Peyer's patch (tissue), 4 donors: ENCODE measurements at regions not wholly inside any gene's neighbourhood (a gene's known extent, or its start where the extent isn't known, plus 50 kb on each side); places are given as distances from the start of the nearest gene placed in this dataset.

Experiments
- DNase-seq, 3 donors: peaks; one replicate each; pipeline ENCODE4 v3.0.0-alpha.2; 2017 to 2019
- H3K27ac ChIP-seq, 4 donors: fragments of 200-600 bp; sonication (generic); one replicate each; pipeline ENCODE4 v1.5.1; 2016 to 2019
- H3K27me3 ChIP-seq, 2 donors: fragments of 200-600 bp; sonication (generic); one replicate each; pipeline ENCODE4 v1.5.1; 2019
- H3K36me3 ChIP-seq, 3 donors: fragments of 200-600 bp; sonication (generic); one replicate each; pipeline ENCODE4 v1.5.1; 2016 to 2019
- H3K4me1 ChIP-seq, 4 donors: fragments of 200-600 bp; sonication (generic); one replicate each; pipeline ENCODE4 v1.5.1; 2016 to 2019
- H3K4me3 ChIP-seq, 4 donors: fragments of 200-600 bp; sonication (generic); 1 replicate in 3 of 4; 2 replicates in 1 of 4; pipeline ENCODE4 v1.5.1; 2016 to 2019; ENCODE audit warnings: mild to moderate bottlenecking in 1 of 4
- H3K9me3 ChIP-seq, 4 donors: fragments of 200-600 bp; sonication (generic); one replicate each; pipeline ENCODE4 v1.5.1; 2016 to 2019; ENCODE audit warnings: mild to moderate bottlenecking in 1 of 4
- POLR2A ChIP-seq, 2 donors: fragments of 450-650 bp; IDR thresholded peaks; one replicate each; pipeline ENCODE4 v1.5.1; 2017; ENCODE audit warnings: antibody characterized with exemption in 2 of 2, mild to moderate bottlenecking in 2 of 2, moderate library complexity in 2 of 2
- TF ChIP-seq, protein P1 (sequence below), 6 experiments: fragments of 450-650 bp in 4 of 6; fragments of 200-600 bp in 2 of 6; sonication (generic) in 1 of 6; IDR thresholded peaks; one replicate each; pipeline ENCODE4 v1.5.1; 2017 to 2019; ENCODE audit warnings: antibody characterized with exemption in 6 of 6, mild to moderate bottlenecking in 3 of 6, moderate library complexity in 1 of 6

GRCh38 chr16:35497399-35497798 is 2038.0 kb downstream of the TP53TG3F start:
- TF ChIP-seq POLR2A (IDR thresholded peaks at IDR 0.05), result no peak
- TF ChIP-seq, protein P1, sequence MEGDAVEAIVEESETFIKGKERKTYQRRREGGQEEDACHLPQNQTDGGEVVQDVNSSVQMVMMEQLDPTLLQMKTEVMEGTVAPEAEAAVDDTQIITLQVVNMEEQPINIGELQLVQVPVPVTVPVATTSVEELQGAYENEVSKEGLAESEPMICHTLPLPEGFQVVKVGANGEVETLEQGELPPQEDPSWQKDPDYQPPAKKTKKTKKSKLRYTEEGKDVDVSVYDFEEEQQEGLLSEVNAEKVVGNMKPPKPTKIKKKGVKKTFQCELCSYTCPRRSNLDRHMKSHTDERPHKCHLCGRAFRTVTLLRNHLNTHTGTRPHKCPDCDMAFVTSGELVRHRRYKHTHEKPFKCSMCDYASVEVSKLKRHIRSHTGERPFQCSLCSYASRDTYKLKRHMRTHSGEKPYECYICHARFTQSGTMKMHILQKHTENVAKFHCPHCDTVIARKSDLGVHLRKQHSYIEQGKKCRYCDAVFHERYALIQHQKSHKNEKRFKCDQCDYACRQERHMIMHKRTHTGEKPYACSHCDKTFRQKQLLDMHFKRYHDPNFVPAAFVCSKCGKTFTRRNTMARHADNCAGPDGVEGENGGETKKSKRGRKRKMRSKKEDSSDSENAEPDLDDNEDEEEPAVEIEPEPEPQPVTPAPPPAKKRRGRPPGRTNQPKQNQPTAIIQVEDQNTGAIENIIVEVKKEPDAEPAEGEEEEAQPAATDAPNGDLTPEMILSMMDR (IDR thresholded peaks at IDR 0.05), result no peak
- no peaks in the 10 kb centered on the region for H3K4me1 ChIP-seq
- H3K4me3 ChIP-seq, result no peak overlapping the region
- H3K36me3 ChIP-seq, result no peaks in the 10 kb centered on the region
- no peak for DNase-seq
- no peak overlapping the region for H3K27ac ChIP-seq
- H3K9me3 ChIP-seq, result peaks cover 0 to 4% (median 2%) of the 10 kb centered on the region in 4 donors
- no peaks in the 10 kb centered on the region for H3K27me3 ChIP-seq

DNA sequence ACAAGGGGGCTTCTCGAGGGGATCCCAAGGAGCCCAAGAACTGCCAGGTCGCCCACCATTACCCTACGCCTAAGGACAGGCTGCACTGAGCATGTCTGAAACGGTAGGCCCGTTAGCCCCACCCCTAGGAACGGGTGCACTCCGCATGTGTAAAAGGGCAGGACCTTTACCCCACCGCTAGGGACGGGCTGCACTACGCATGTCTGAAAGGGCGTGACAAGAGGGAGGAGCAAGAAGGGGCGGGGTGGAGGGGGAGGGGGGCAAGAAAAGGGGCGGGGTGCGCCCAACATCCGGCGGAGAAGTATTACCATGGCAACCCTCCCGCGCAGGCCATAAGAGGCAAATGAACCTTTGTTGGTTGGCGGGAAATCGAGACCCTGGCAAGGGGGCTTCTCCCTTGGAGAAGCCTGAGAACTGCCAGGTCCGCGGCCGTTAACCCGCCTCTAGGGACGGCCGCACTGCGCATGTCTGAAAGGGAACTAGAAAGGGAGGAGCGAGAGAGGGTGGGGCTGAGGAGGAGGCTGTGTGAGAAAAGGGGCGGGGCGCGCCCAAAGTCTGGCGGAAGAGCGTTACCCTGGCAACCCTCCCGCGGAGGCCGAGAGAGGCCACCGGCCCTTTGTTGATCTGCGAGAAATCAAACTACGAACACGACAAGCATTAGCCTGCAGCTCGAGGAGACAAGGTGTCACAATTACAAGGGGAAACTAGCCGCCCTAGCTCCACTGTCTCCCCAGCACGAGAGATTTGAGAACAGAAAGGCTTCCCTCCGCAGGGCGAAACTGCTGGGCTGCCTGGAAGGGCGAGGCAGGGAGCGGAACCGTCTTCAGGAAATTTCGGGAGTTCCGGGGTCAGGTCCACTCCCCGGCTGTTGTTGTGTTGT is 2046.8 kb downstream of the TP53TG3F start:
- H3K9me3 ChIP-seq, result peaks cover 0 to 9% (median 3%) of the 10 kb centered on the region in 4 donors
- no peak overlapping the region for H3K27ac ChIP-seq
- H3K36me3 ChIP-seq, result no peaks in the 10 kb centered on the region
- H3K4me1 ChIP-seq, result no peaks in the 10 kb centered on the region
- no peak overlapping the region for H3K4me3 ChIP-seq
- no peak for DNase-seq
- TF ChIP-seq POLR2A (IDR thresholded peaks at IDR 0.05), result no peak
- TF ChIP-seq, protein P1 (IDR thresholded peaks at IDR 0.05), result no peak
- H3K27me3 ChIP-seq, result no peaks in the 10 kb centered on the region

- TF ChIP-seq, protein P1 (IDR thresholded peaks at IDR 0.05), result no peak
- TF ChIP-seq POLR2A (IDR thresholded peaks at IDR 0.05), result no peak
- H3K27ac ChIP-seq, result no peak overlapping the region
- H3K4me3 ChIP-seq, result no peak overlapping the region
These were observed 2047.4 kb downstream of the TP53TG3F start for GRCh38 chr16:35506898-35507194.

GRCh38 chr16:35510701-35511100 is 2051.3 kb downstream of the TP53TG3F start:
- Histone ChIP-seq H3K9me3 (peaks cover 0 to 9% (median 2%) of the 10 kb centered on the region in 4 donors), H3K36me3 (no peaks in the 10 kb centered on the region), H3K4me1 (no peaks in the 10 kb centered on the region), H3K27ac (no peak overlapping the region), H3K27me3 (no peaks in the 10 kb centered on the region), H3K4me3 (no peak overlapping the region)
- TF ChIP-seq, protein P1 (IDR thresholded peaks at IDR 0.05), result no peak
- TF ChIP-seq POLR2A (IDR thresholded peaks at IDR 0.05), result no peak
- no peak for DNase-seq

More at GRCh38 chr16:35506898-35507194, 2047.4 kb downstream of the TP53TG3F start:
- Histone ChIP-seq H3K4me1 (no peaks in the 10 kb centered on the region), H3K36me3 (no peaks in the 10 kb centered on the region), H3K27me3 (no peaks in the 10 kb centered on the region), H3K9me3 (peaks cover 0 to 9% (median 2%) of the 10 kb centered on the region in 4 donors)
- no peak for DNase-seq

- peaks cover 0 to 5% (median 0%) of the 10 kb centered on the region in 4 donors for H3K9me3 ChIP-seq
These were observed 2057.1 kb downstream of the TP53TG3F start for GRCh38 chr16:35516551-35516950.

More at GRCh38 chr16:35516551-35516950, 2057.1 kb downstream of the TP53TG3F start:
- H3K4me1 ChIP-seq, result no peaks in the 10 kb centered on the region
- no peaks in the 10 kb centered on the region for H3K27me3 ChIP-seq
- DNase-seq, result no peak
- H3K27ac ChIP-seq, result no peak overlapping the region
- TF ChIP-seq, protein P1 (IDR thresholded peaks at IDR 0.05), result no peak
- no peak for TF ChIP-seq POLR2A (IDR thresholded peaks at IDR 0.05)
- no peaks in the 10 kb centered on the region for H3K36me3 ChIP-seq
- no peak overlapping the region for H3K4me3 ChIP-seq
